GM23338 (cell line): ENCODE measurements at regions not wholly inside any gene's neighbourhood (a gene's known extent, or its start where the extent isn't known, plus 50 kb on each side); places are given as distances from the start of the nearest gene placed in this dataset.

Experiments
- CREB1 ChIP-seq: fragments of 250-450 bp; sonication (Bioruptor Pico); IDR thresholded peaks from 2 replicates; pipeline ENCODE4 v1.5.0; 2020; ENCODE audit warnings: low read depth, mild to moderate bottlenecking, moderate library complexity
- JUNB ChIP-seq: IDR thresholded peaks from one replicate; pipeline ENCODE4 v1.6.1; 2016; ENCODE audit warnings: antibody characterized with exemption; ENCODE audit not compliant: unreplicated experiment
- POLR2AphosphoS5 ChIP-seq: IDR thresholded peaks from 2 replicates; pipeline ENCODE4 v1.6.1; 2016; ENCODE audit warnings: antibody characterized with exemption, low read depth
- TF ChIP-seq, protein P1 (sequence below), 2 experiments: fragments of 200-600 bp in 1 of 2; sonication (generic) in 1 of 2; conservative IDR thresholded peaks; 2 replicates each; pipeline versions ENCODE4 v1.5.1 to v1.6.1; 2016 to 2017; ENCODE audit warnings: antibody characterized with exemption in 2 of 2, low read depth in 2 of 2, mild to moderate bottlenecking in 2 of 2, moderate library complexity in 1 of 2

DNA sequence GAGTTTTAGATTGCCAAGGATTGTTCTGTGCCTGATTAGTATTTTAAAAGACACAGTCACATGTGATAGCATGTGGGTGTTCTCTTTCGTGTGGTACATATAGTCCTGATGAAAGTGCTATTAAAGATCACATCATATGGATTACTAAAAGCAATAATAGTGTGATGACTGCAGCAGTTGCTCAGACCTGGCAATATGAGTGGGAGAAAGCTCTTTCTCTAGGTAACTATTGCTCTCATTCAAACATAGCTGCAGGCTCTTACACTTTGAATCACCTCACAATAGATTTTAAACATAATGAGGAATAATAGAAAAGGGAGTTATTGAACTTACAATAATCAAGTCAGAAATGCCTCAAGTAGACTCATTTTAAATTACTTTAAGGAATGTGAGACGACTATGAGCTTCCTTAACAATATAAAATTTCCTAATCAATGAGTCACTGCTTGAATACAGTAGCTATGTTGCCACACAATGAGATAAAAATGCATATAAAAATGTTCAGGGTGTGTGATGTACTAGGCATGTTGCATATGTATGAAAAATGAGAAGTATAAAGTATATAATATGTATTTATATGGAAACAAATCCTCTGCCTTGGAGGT lies 452.1 kb downstream of the TMX3 start:
- TF ChIP-seq, protein P1, sequence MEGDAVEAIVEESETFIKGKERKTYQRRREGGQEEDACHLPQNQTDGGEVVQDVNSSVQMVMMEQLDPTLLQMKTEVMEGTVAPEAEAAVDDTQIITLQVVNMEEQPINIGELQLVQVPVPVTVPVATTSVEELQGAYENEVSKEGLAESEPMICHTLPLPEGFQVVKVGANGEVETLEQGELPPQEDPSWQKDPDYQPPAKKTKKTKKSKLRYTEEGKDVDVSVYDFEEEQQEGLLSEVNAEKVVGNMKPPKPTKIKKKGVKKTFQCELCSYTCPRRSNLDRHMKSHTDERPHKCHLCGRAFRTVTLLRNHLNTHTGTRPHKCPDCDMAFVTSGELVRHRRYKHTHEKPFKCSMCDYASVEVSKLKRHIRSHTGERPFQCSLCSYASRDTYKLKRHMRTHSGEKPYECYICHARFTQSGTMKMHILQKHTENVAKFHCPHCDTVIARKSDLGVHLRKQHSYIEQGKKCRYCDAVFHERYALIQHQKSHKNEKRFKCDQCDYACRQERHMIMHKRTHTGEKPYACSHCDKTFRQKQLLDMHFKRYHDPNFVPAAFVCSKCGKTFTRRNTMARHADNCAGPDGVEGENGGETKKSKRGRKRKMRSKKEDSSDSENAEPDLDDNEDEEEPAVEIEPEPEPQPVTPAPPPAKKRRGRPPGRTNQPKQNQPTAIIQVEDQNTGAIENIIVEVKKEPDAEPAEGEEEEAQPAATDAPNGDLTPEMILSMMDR (conservative IDR thresholded peaks at IDR 0.05; ENCODE audit: low read depth in 2 of 2): no peak
- TF ChIP-seq POLR2AphosphoS5: no peak
- no peak for TF ChIP-seq JUNB
- no peak for TF ChIP-seq CREB1 (CRISPR knock-in tag)
